ENCODE measurements at regions not wholly inside any gene's neighbourhood (a gene's known extent, or its start where the extent isn't known, plus 50 kb on each side); places are given as distances from the start of the nearest gene placed in this dataset.

GRCh38 chr18:43481069-43481468 is 203.8 kb upstream of the SYT4 start:
- no peak for DNase-seq (ENCODE audit: low read depth in 3 of 3, low spot score in 2 of 3)

GRCh38 chr18:43482136-43482535 is 204.8 kb upstream of the SYT4 start:
- no peak for DNase-seq (ENCODE audit: low read depth in 3 of 3, low spot score in 2 of 3)

GRCh38 chr18:43482600-43482999 is 205.3 kb upstream of the SYT4 start:
- no peak for DNase-seq (ENCODE audit: low read depth in 3 of 3, low spot score in 2 of 3)

GRCh38 chr18:43484710-43485109 is 207.4 kb upstream of the SYT4 start:
- DNase-seq (ENCODE audit: low read depth in 3 of 3, low spot score in 2 of 3), result no peak

- DNase-seq (ENCODE audit: low read depth in 3 of 3, low spot score in 2 of 3), result no peak
Observed at GRCh38 chr18:43485545-43485963, 208.3 kb upstream of the SYT4 start.

GRCh38 chr18:43486462-43486861 is 209.2 kb upstream of the SYT4 start:
- no peak for DNase-seq (ENCODE audit: low read depth in 3 of 3, low spot score in 2 of 3)

GRCh38 chr18:43501099-43501498 is 223.8 kb upstream of the SYT4 start:
- no peak for DNase-seq (ENCODE audit: low read depth in 3 of 3, low spot score in 2 of 3)

- DNase-seq (ENCODE audit: low read depth in 3 of 3, low spot score in 2 of 3), result no peak
Observed at GRCh38 chr18:43506935-43507334, 229.6 kb upstream of the SYT4 start.

GRCh38 chr18:43507842-43508481 is 230.7 kb upstream of the SYT4 start:
- no peak for DNase-seq (ENCODE audit: low read depth in 3 of 3, low spot score in 2 of 3)

GRCh38 chr18:43514747-43515146 is 237.5 kb upstream of the SYT4 start:
- DNase-seq (ENCODE audit: low read depth in 3 of 3, low spot score in 2 of 3), result no peak

GRCh38 chr18:43515481-43515880 is 238.2 kb upstream of the SYT4 start:
- no peak for DNase-seq (ENCODE audit: low read depth in 3 of 3, low spot score in 2 of 3)

- no peak for DNase-seq (ENCODE audit: low read depth in 3 of 3, low spot score in 2 of 3)
Observed at GRCh38 chr18:43524260-43524659, 247.0 kb upstream of the SYT4 start.

GRCh38 chr18:43525169-43525568 is 247.9 kb upstream of the SYT4 start:
- DNase-seq (ENCODE audit: low read depth in 3 of 3, low spot score in 2 of 3), result no peak

GRCh38 chr18:43526426-43527145 is 249.3 kb upstream of the SYT4 start:
- DNase-seq (ENCODE audit: low read depth in 3 of 3, low spot score in 2 of 3), result no peak

- DNase-seq (ENCODE audit: low read depth in 3 of 3, low spot score in 2 of 3), result no peak
Observed at GRCh38 chr18:43531438-43531837, 254.1 kb upstream of the SYT4 start.

- DNase-seq (ENCODE audit: low read depth in 3 of 3, low spot score in 2 of 3), result no peak
Observed at GRCh38 chr18:43533371-43533770, 256.1 kb upstream of the SYT4 start.

- DNase-seq (ENCODE audit: low read depth in 3 of 3, low spot score in 2 of 3), result no peak
Observed at GRCh38 chr18:43534511-43534910, 257.2 kb upstream of the SYT4 start.

- DNase-seq (ENCODE audit: low read depth in 3 of 3, low spot score in 2 of 3), result no peak
Observed at GRCh38 chr18:43539862-43540261, 262.6 kb upstream of the SYT4 start.

- no peak for DNase-seq (ENCODE audit: low read depth in 3 of 3, low spot score in 2 of 3)
Observed at GRCh38 chr18:43542016-43542415, 264.7 kb upstream of the SYT4 start.

- DNase-seq (ENCODE audit: low read depth in 3 of 3, low spot score in 2 of 3), result no peak
Observed at GRCh38 chr18:43543236-43543635, 265.9 kb upstream of the SYT4 start.

- no peak for DNase-seq (ENCODE audit: low read depth in 3 of 3, low spot score in 2 of 3)
Observed at GRCh38 chr18:43547456-43547855, 270.2 kb upstream of the SYT4 start.

- DNase-seq (ENCODE audit: low read depth in 3 of 3, low spot score in 2 of 3), result no peak
Observed at GRCh38 chr18:43559507-43559906, 282.2 kb upstream of the SYT4 start.

GRCh38 chr18:43563780-43564179 is 286.5 kb upstream of the SYT4 start:
- DNase-seq (ENCODE audit: low read depth in 3 of 3, low spot score in 2 of 3), result peak in 1 of 3 donors; percentile 15

Data from right renal cortex interstitium (tissue), 3 donors.